HAP-1 (cell line): ENCODE measurements at regions not wholly inside any gene's neighbourhood (a gene's known extent, or its start where the extent isn't known, plus 50 kb on each side); places are given as distances from the start of the nearest gene placed in this dataset.

ENCODE experiments used
- DNase-seq, 2 experiments: peaks; one replicate each; pipeline ENCODE4 v3.0.0-alpha.2; 2016 to 2020; ENCODE audit warnings: low spot score in 2 of 2
- H3K27me3 ChIP-seq: fragments of 250-450 bp; sonication (Bioruptor Pico); 2 replicates; pipeline ENCODE4 v1.5.1; 2020; ENCODE audit warnings: low read depth, mild to moderate bottlenecking, moderate library complexity
- H3K36me3 ChIP-seq: fragments of 250-450 bp; sonication (Bioruptor Pico); replicated peaks from 2 replicates; pipeline ENCODE4 v1.5.1; 2020; ENCODE audit warnings: mild to moderate bottlenecking
- H3K4me1 ChIP-seq: fragments of 250-450 bp; sonication (Bioruptor Pico); 2 replicates; pipeline ENCODE4 v1.5.1; 2020; ENCODE audit warnings: mild to moderate bottlenecking
- H3K4me3 ChIP-seq: fragments of 250-450 bp; sonication (Bioruptor Pico); 2 replicates; pipeline ENCODE4 v1.5.1; 2020; ENCODE audit warnings: mild to moderate bottlenecking, moderate library complexity
- H3K9me3 ChIP-seq: fragments of 250-450 bp; sonication (Bioruptor Pico); 2 replicates; pipeline ENCODE4 v1.5.1; 2020; ENCODE audit warnings: mild to moderate bottlenecking, moderate library complexity
- in situ Hi-C: fragments of 300-500 bp; cut with MboI; formaldehyde crosslinking; loops from 3 replicates; pipeline ENCODE4 v1.14.3; 2020; ENCODE audit warnings: low sequenced_read_pairs, inconsistent platforms, mixed read lengths

- in situ Hi-C loops: no loop called here
- Histone ChIP-seq H3K9me3 (no peaks in the 10 kb centered on the region), H3K4me3 (no peak overlapping the region), H3K36me3 (no peaks in the 10 kb centered on the region), H3K4me1 (no peaks in the 10 kb centered on the region), H3K27me3 (no peaks in the 10 kb centered on the region)
- DNase-seq: no peak
Measured at GRCh38 chr10:33810986-33811385, 476.5 kb upstream of the NRP1 start.

- no peaks in the 10 kb centered on the region for H3K4me1 ChIP-seq
- no peak for DNase-seq
- no peaks in the 10 kb centered on the region for H3K27me3 ChIP-seq
- H3K36me3 ChIP-seq: no peaks in the 10 kb centered on the region
- H3K4me3 ChIP-seq: no peak overlapping the region
- in situ Hi-C loops: no loop called here
- H3K9me3 ChIP-seq: no peaks in the 10 kb centered on the region
Measured at GRCh38 chr10:33809732-33810131, 475.3 kb upstream of the NRP1 start.

DNA sequence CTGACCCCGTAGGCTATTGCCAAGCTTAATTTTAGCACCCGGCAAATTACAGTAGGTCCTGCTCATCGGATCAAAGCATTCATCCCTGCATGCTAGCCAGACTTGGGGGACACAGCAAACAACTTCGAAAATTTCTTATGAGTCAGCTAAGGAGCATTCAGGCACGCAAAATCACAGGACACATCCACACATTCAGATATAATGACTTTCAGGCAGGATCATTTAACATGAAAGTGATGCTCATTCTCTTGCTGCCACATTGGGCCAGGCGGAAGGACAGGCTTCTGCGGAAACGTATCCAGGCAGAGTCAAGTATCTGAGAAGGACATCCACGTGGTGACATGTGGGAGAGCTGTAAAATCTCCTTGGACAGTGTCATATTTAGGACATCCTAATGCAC lies 474.0 kb upstream of the NRP1 start:
- no peaks in the 10 kb centered on the region for H3K4me1 ChIP-seq
- no peaks in the 10 kb centered on the region for H3K27me3 ChIP-seq
- H3K36me3 ChIP-seq: no peaks in the 10 kb centered on the region
- in situ Hi-C loops: no loop called here
- H3K4me3 ChIP-seq: no peak overlapping the region
- DNase-seq: no peak
- H3K9me3 ChIP-seq: no peaks in the 10 kb centered on the region

GRCh38 chr10:33807531-33808359 lies 473.3 kb upstream of the NRP1 start:
- DNase-seq: no peak
- no peaks in the 10 kb centered on the region for H3K36me3 ChIP-seq
- in situ Hi-C loops: no loop called here
- no peaks in the 10 kb centered on the region for H3K9me3 ChIP-seq
- no peak overlapping the region for H3K4me3 ChIP-seq
- no peaks in the 10 kb centered on the region for H3K4me1 ChIP-seq
- no peaks in the 10 kb centered on the region for H3K27me3 ChIP-seq

GRCh38 chr10:33805831-33806230 lies 471.4 kb upstream of the NRP1 start:
- in situ Hi-C loops: no loop called here
- Histone ChIP-seq H3K27me3 (no peaks in the 10 kb centered on the region), H3K4me3 (no peak overlapping the region), H3K9me3 (no peaks in the 10 kb centered on the region), H3K36me3 (no peaks in the 10 kb centered on the region), H3K4me1 (no peaks in the 10 kb centered on the region)
- no peak for DNase-seq

- Histone ChIP-seq H3K4me3 (no peak overlapping the region), H3K9me3 (no peaks in the 10 kb centered on the region), H3K36me3 (no peaks in the 10 kb centered on the region), H3K27me3 (no peaks in the 10 kb centered on the region), H3K4me1 (peaks cover 2% of the 10 kb centered on the region)
- DNase-seq: no peak
- in situ Hi-C loops: no loop called here
Measured at GRCh38 chr10:33804584-33804983, 470.1 kb upstream of the NRP1 start.

GRCh38 chr10:33803248-33803647 lies 468.8 kb upstream of the NRP1 start:
- no peaks in the 10 kb centered on the region for H3K36me3 ChIP-seq
- in situ Hi-C loops: no loop called here
- DNase-seq: no peak
- peaks cover 10% of the 10 kb centered on the region for H3K4me1 ChIP-seq
- H3K9me3 ChIP-seq: no peaks in the 10 kb centered on the region
- H3K4me3 ChIP-seq: no peak overlapping the region
- no peaks in the 10 kb centered on the region for H3K27me3 ChIP-seq

- Histone ChIP-seq H3K36me3 (no peaks in the 10 kb centered on the region), H3K4me3 (no peak overlapping the region), H3K27me3 (no peaks in the 10 kb centered on the region), H3K4me1 (peaks cover 10% of the 10 kb centered on the region), H3K9me3 (no peaks in the 10 kb centered on the region)
- in situ Hi-C loops: no loop called here
- no peak for DNase-seq
Measured at GRCh38 chr10:33802566-33802965, 468.1 kb upstream of the NRP1 start.

GRCh38 chr10:33801705-33802104 lies 467.2 kb upstream of the NRP1 start:
- H3K4me1 ChIP-seq: peaks cover 10% of the 10 kb centered on the region
- no peaks in the 10 kb centered on the region for H3K27me3 ChIP-seq
- H3K36me3 ChIP-seq: no peaks in the 10 kb centered on the region
- in situ Hi-C loops: no loop called here
- no peak overlapping the region for H3K4me3 ChIP-seq
- no peak for DNase-seq
- H3K9me3 ChIP-seq: no peaks in the 10 kb centered on the region

- H3K4me1 ChIP-seq: peaks cover 10% of the 10 kb centered on the region
- no peaks in the 10 kb centered on the region for H3K36me3 ChIP-seq
- no peaks in the 10 kb centered on the region for H3K27me3 ChIP-seq
- H3K9me3 ChIP-seq: no peaks in the 10 kb centered on the region
- no peak overlapping the region for H3K4me3 ChIP-seq
- no peak for DNase-seq
- in situ Hi-C loops: no loop called here
Measured at GRCh38 chr10:33800986-33801385, 466.5 kb upstream of the NRP1 start.

GRCh38 chr10:33800545-33800944 lies 466.1 kb upstream of the NRP1 start:
- H3K4me1 ChIP-seq: peaks cover 12% of the 10 kb centered on the region
- H3K27me3 ChIP-seq: no peaks in the 10 kb centered on the region
- no peaks in the 10 kb centered on the region for H3K36me3 ChIP-seq
- H3K4me3 ChIP-seq: no peak overlapping the region
- in situ Hi-C loops: no loop called here
- H3K9me3 ChIP-seq: no peaks in the 10 kb centered on the region
- no peak for DNase-seq

GRCh38 chr10:33799944-33800323 lies 465.5 kb upstream of the NRP1 start:
- in situ Hi-C loops: no loop called here
- Histone ChIP-seq H3K9me3 (no peaks in the 10 kb centered on the region), H3K27me3 (no peaks in the 10 kb centered on the region), H3K4me1 (peaks cover 15% of the 10 kb centered on the region), H3K36me3 (no peaks in the 10 kb centered on the region), H3K4me3 (no peak overlapping the region)
- DNase-seq: no peak

- Histone ChIP-seq H3K9me3 (no peaks in the 10 kb centered on the region), H3K4me1 (peaks cover 15% of the 10 kb centered on the region), H3K27me3 (no peaks in the 10 kb centered on the region), H3K36me3 (no peaks in the 10 kb centered on the region), H3K4me3 (no peak overlapping the region)
- in situ Hi-C loops: no loop called here
- peak in 1 of 2 experiments; percentile 33 for DNase-seq
Measured at GRCh38 chr10:33799281-33799943, 464.9 kb upstream of the NRP1 start.

- in situ Hi-C loops: no loop called here
- no peak overlapping the region for H3K4me3 ChIP-seq
- H3K9me3 ChIP-seq: no peaks in the 10 kb centered on the region
- no peak for DNase-seq
- no peaks in the 10 kb centered on the region for H3K27me3 ChIP-seq
- no peaks in the 10 kb centered on the region for H3K36me3 ChIP-seq
- peaks cover 15% of the 10 kb centered on the region for H3K4me1 ChIP-seq
Measured at GRCh38 chr10:33798754-33799153, 464.3 kb upstream of the NRP1 start.
